ENCODE measurements at regions not wholly inside any gene's neighbourhood (a gene's known extent, or its start where the extent isn't known, plus 50 kb on each side); places are given as distances from the start of the nearest gene placed in this dataset.

GRCh38 chr2:13109516-13109915, 392.8 kb downstream of the TRIB2 start:
- DNase-seq (ENCODE audit: low spot score): no peak
- TF ChIP-seq CTCF (IDR thresholded peaks at IDR 0.05; ENCODE audit: extremely low read depth, missing control alignments): no peak

GRCh38 chr2:13110825-13111224, 394.1 kb downstream of the TRIB2 start:
- no peak for DNase-seq (ENCODE audit: low spot score)

GRCh38 chr2:13113002-13113401, 396.3 kb downstream of the TRIB2 start:
- no peak for DNase-seq (ENCODE audit: low spot score)
- no peak for TF ChIP-seq CTCF (IDR thresholded peaks at IDR 0.05; ENCODE audit: extremely low read depth, missing control alignments)

More at GRCh38 chr2:13110825-13111224, 394.1 kb downstream of the TRIB2 start:
- TF ChIP-seq CTCF (IDR thresholded peaks at IDR 0.05; ENCODE audit: extremely low read depth, missing control alignments): no peak

GRCh38 chr2:13114391-13114790, 397.7 kb downstream of the TRIB2 start:
- TF ChIP-seq CTCF (IDR thresholded peaks at IDR 0.05; ENCODE audit: extremely low read depth, missing control alignments): no peak
- DNase-seq (ENCODE audit: low spot score): no peak

GRCh38 chr2:13115643-13116042, 398.9 kb downstream of the TRIB2 start:
- TF ChIP-seq CTCF (IDR thresholded peaks at IDR 0.05; ENCODE audit: extremely low read depth, missing control alignments): no peak
- DNase-seq (ENCODE audit: low spot score): no peak

- no peak for TF ChIP-seq CTCF (IDR thresholded peaks at IDR 0.05; ENCODE audit: extremely low read depth, missing control alignments)
- DNase-seq (ENCODE audit: low spot score): no peak
These were observed 404.4 kb downstream of the TRIB2 start for GRCh38 chr2:13121096-13121495.

- no peak for TF ChIP-seq CTCF (IDR thresholded peaks at IDR 0.05; ENCODE audit: extremely low read depth, missing control alignments)
- no peak for DNase-seq (ENCODE audit: low spot score)
These were observed 411.4 kb downstream of the TRIB2 start for GRCh38 chr2:13128139-13128538.

All from GM20000 (cell line).